GM23338 (cell line): ENCODE measurements at regions not wholly inside any gene's neighbourhood (a gene's known extent, or its start where the extent isn't known, plus 50 kb on each side); places are given as distances from the start of the nearest gene placed in this dataset.

ENCODE experiments used
- ATAC-seq: fragments of 200-7000 bp; cut with Tn5 transposase; 3 replicates; pipeline ENCODE4 v1.9.1; 2020
- DNase-seq: peaks from one replicate; pipeline ENCODE4 v3.0.0-alpha.2; 2015; ENCODE audit warnings: low spot score
- H2AFZ ChIP-seq: fragments of 200-600 bp; sonication (generic); 2 replicates; pipeline ENCODE4 v1.8.0; 2016; ENCODE audit warnings: antibody characterized with exemption, mild to moderate bottlenecking, moderate library complexity
- H3F3A ChIP-seq: fragments of 200-600 bp; sonication (generic); replicated peaks from 2 replicates; pipeline ENCODE4 v1.8.0; 2017; ENCODE audit warnings: antibody characterized with exemption, mixed run types, low read depth
- H3K27ac ChIP-seq: fragments of 200-600 bp; sonication (generic); 2 replicates; pipeline ENCODE4 v1.6.1; 2016; ENCODE audit warnings: low read depth
- H3K27me3 ChIP-seq: fragments of 200-600 bp; sonication (generic); 2 replicates; pipeline ENCODE4 v1.8.0; 2016; ENCODE audit warnings: mild to moderate bottlenecking, mixed run types, moderate library complexity; ENCODE audit not compliant: insufficient read depth
- H3K36me3 ChIP-seq: fragments of 200-600 bp; sonication (generic); 2 replicates; pipeline ENCODE4 v1.8.0; 2016; ENCODE audit warnings: mild to moderate bottlenecking; ENCODE audit not compliant: insufficient read depth
- H3K4me1 ChIP-seq: fragments of 200-600 bp; sonication (generic); 2 replicates; pipeline ENCODE4 v1.8.0; 2016; ENCODE audit warnings: mild to moderate bottlenecking, moderate library complexity; ENCODE audit not compliant: insufficient read depth
- H3K4me2 ChIP-seq: fragments of 200-600 bp; sonication (generic); 2 replicates; pipeline ENCODE4 v1.7.1; 2017; ENCODE audit warnings: mixed run types
- H3K4me3 ChIP-seq: fragments of 200-600 bp; sonication (generic); 2 replicates; pipeline ENCODE4 v1.6.1; 2016; ENCODE audit warnings: mixed run types
- H3K79me2 ChIP-seq: fragments of 200-600 bp; sonication (generic); replicated peaks from 2 replicates; pipeline ENCODE4 v1.8.0; 2017; ENCODE audit warnings: mild to moderate bottlenecking; ENCODE audit not compliant: insufficient read depth
- H3K9me2 ChIP-seq: fragments of 200-600 bp; sonication (generic); 2 replicates; pipeline ENCODE4 v1.8.0; 2017; ENCODE audit not compliant: insufficient read depth
- H4K20me1 ChIP-seq: fragments of 200-600 bp; sonication (generic); replicated peaks from 2 replicates; pipeline ENCODE4 v1.8.0; 2017; ENCODE audit warnings: mild to moderate bottlenecking; ENCODE audit not compliant: insufficient read depth
- H3K27ac Mint-ChIP-seq: 2 replicates; pipeline ENCODE4 v1.8.0; 2020; ENCODE audit warnings: inconsistent platforms, mild to moderate bottlenecking, moderate library complexity, mixed read lengths
- H3K27me3 Mint-ChIP-seq: 3 replicates; pipeline ENCODE4 v1.8.0; 2022; ENCODE audit warnings: low read depth, mild to moderate bottlenecking, moderate library complexity, mixed read lengths, inconsistent platforms; ENCODE audit not compliant: insufficient read depth, poor library complexity
- H3K36me3 Mint-ChIP-seq: 3 replicates; pipeline ENCODE4 v1.8.0; 2021; ENCODE audit warnings: low read depth, mild to moderate bottlenecking, inconsistent platforms, moderate library complexity, mixed read lengths
- H3K4me1 Mint-ChIP-seq: 3 replicates; pipeline ENCODE4 v1.8.0; 2020; ENCODE audit warnings: mild to moderate bottlenecking, inconsistent platforms, mixed read lengths
- H3K4me3 Mint-ChIP-seq: 3 replicates; pipeline ENCODE4 v1.8.0; 2021; ENCODE audit warnings: moderate library complexity, mild to moderate bottlenecking, inconsistent platforms, mixed read lengths
- H3K9me3 Mint-ChIP-seq: 3 replicates; pipeline ENCODE4 v1.8.0; 2020; ENCODE audit warnings: moderate library complexity, mild to moderate bottlenecking, inconsistent platforms, mixed read lengths
- CTCF ChIP-seq, 2 experiments: fragments of 200-600 bp in 1 of 2; sonication (generic) in 1 of 2; conservative IDR thresholded peaks; 2 replicates each; pipeline versions ENCODE4 v1.5.1 to v1.6.1; 2016 to 2017; ENCODE audit warnings: antibody characterized with exemption in 2 of 2, low read depth in 2 of 2, mild to moderate bottlenecking in 2 of 2, moderate library complexity in 1 of 2
- ETS1 ChIP-seq: IDR thresholded peaks from 2 replicates; pipeline ENCODE4 v1.6.1; 2016; ENCODE audit warnings: antibody characterized with exemption
- EZH2phosphoT487 ChIP-seq: fragments of 200-600 bp; sonication (generic); IDR thresholded peaks from one replicate; pipeline ENCODE4 v1.8.1; 2018; ENCODE audit warnings: antibody characterized with exemption; ENCODE audit not compliant: unreplicated experiment
- JUNB ChIP-seq: IDR thresholded peaks from one replicate; pipeline ENCODE4 v1.6.1; 2016; ENCODE audit warnings: antibody characterized with exemption; ENCODE audit not compliant: unreplicated experiment
- NANOG ChIP-seq: IDR thresholded peaks from 2 replicates; pipeline ENCODE4 v1.6.1; 2016; ENCODE audit warnings: antibody characterized with exemption, borderline replicate concordance
- POLR2AphosphoS5 ChIP-seq: IDR thresholded peaks from 2 replicates; pipeline ENCODE4 v1.6.1; 2016; ENCODE audit warnings: antibody characterized with exemption, low read depth
- REST ChIP-seq: IDR thresholded peaks from one replicate; pipeline ENCODE4 v1.6.1; 2018; ENCODE audit warnings: antibody characterized with exemption; ENCODE audit not compliant: unreplicated experiment
- STAT1 ChIP-seq: IDR thresholded peaks from one replicate; pipeline ENCODE4 v1.6.1; 2016; ENCODE audit warnings: antibody characterized with exemption; ENCODE audit not compliant: unreplicated experiment
- ZNF114 ChIP-seq: fragments of 250-450 bp; sonication (Bioruptor Pico); IDR thresholded peaks from 2 replicates; pipeline ENCODE4 v1.5.0; 2020; ENCODE audit warnings: mild to moderate bottlenecking, moderate library complexity
- ZNF462 ChIP-seq: fragments of 250-450 bp; sonication (Bioruptor Pico); IDR thresholded peaks from 2 replicates; pipeline ENCODE4 v1.5.0; 2020; ENCODE audit warnings: mild to moderate bottlenecking, moderate library complexity

- no peaks in the 10 kb centered on the region for H3K36me3 Mint-ChIP-seq
- H3K4me2 ChIP-seq: no peak overlapping the region
These were observed 224.9 kb upstream of the SMLR1 start for GRCh38 chr6:130602151-130602770.

GRCh38 chr6:130603391-130603790, 223.8 kb upstream of the SMLR1 start:
- Mint-ChIP-seq H3K4me1 (peaks cover 3% of the 10 kb centered on the region; the same call in 1 of the 3 replicates), H3K9me3 (no peaks in the 10 kb centered on the region), H3K4me3 (no peak overlapping the region), H3K27me3 (peaks cover 2% of the 10 kb centered on the region), H3K27ac (no peak overlapping the region), H3K36me3 (no peaks in the 10 kb centered on the region)
- no peak overlapping the region for H3K27ac ChIP-seq
- no peaks in the 10 kb centered on the region for H3K79me2 ChIP-seq
- no peak for DNase-seq
- H4K20me1 ChIP-seq: no peaks in the 10 kb centered on the region
- H3K4me3 ChIP-seq: no peak overlapping the region
- H3K27me3 ChIP-seq: no peaks in the 10 kb centered on the region
- ATAC-seq: no peak
- no peak overlapping the region; the same call in 1 of the 2 replicates for H2AFZ ChIP-seq
- H3K4me2 ChIP-seq: no peak overlapping the region
- H3F3A ChIP-seq: no peaks in the 10 kb centered on the region
- H3K9me2 ChIP-seq: peaks cover 6% of the 10 kb centered on the region
- no peaks in the 10 kb centered on the region for H3K4me1 ChIP-seq
- H3K36me3 ChIP-seq: no peaks in the 10 kb centered on the region
- no peak for TF ChIP-seq ZNF114
- no peak for TF ChIP-seq NANOG
- no peak for TF ChIP-seq ETS1
- TF ChIP-seq CTCF (conservative IDR thresholded peaks at IDR 0.05; ENCODE audit: low read depth in 2 of 2): no peak
- TF ChIP-seq POLR2AphosphoS5: no peak
- no peak for TF ChIP-seq JUNB
- no peak for TF ChIP-seq STAT1
- TF ChIP-seq REST: no peak
- TF ChIP-seq ZNF462 (CRISPR knock-in tag): no peak

More at GRCh38 chr6:130602151-130602770, 224.9 kb upstream of the SMLR1 start:
- Histone ChIP-seq H3K4me3 (no peak overlapping the region), H3K36me3 (no peaks in the 10 kb centered on the region), H2AFZ (no peak overlapping the region), H3K27ac (no peak overlapping the region), H3K27me3 (no peaks in the 10 kb centered on the region), H3K4me1 (no peaks in the 10 kb centered on the region), H3K79me2 (no peaks in the 10 kb centered on the region), H3K9me2 (peaks cover 6% of the 10 kb centered on the region), H3F3A (no peaks in the 10 kb centered on the region), H4K20me1 (no peaks in the 10 kb centered on the region)
- Mint-ChIP-seq H3K4me1 (peaks cover 3% of the 10 kb centered on the region; the same call in 1 of the 3 replicates), H3K27me3 (peaks cover 2% of the 10 kb centered on the region), H3K4me3 (no peak overlapping the region), H3K27ac (no peak overlapping the region; the same call in 1 of the 2 replicates), H3K9me3 (no peaks in the 10 kb centered on the region)
- no peak for DNase-seq
- no peak for ATAC-seq
- no peak for TF ChIP-seq EZH2phosphoT487
